HG03280 (cell line): ENCODE measurements at regions not wholly inside any gene's neighbourhood (a gene's known extent, or its start where the extent isn't known, plus 50 kb on each side); places are given as distances from the start of the nearest gene placed in this dataset.

Experiments used
- ATAC-seq: cut with Tn5 transposase; IDR thresholded peaks from one replicate; pipeline ENCODE4 v1.9.1; 2021; ENCODE audit warnings: mild to moderate bottlenecking, moderate library complexity; ENCODE audit not compliant: unreplicated experiment

DNA sequence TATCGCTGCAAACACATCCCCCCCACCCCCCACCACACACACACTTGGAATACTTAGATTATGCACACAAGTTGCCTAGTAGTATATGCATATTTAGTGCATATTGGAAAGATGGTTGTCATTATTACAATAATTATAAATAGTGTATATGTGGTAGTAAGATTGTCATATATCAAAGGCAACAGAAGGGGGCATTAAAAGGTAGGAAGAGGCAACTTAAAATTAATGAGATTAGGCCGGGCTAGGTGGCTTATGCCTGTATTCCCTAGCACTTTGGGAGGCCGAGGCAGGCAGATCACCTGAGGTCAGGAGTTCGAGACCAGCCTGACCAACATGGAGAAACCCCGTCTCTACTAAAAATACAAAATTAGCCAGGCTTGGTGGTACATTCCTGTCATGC is 52.1 kb downstream of the GSC start:
- no peak for ATAC-seq

DNA sequence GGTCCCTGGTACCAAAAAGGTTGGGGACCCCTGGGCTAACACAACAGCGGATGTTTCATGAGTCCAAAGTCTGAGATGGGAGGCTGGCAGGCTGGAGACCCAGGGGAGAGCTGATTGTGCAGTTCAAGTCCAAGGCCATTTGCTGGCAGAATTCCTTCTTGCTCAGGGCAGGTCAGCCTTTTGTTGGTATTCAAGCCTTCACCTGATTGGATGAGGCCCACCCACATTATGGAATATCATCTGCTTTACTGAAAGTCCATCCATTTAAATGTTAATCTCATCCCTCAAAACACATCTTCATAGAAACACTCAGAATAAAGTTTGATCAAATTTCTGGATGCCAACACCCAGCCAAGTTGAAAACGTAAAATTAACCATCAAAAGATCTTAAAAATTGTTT is 52.9 kb downstream of the GSC start:
- no peak for ATAC-seq

DNA sequence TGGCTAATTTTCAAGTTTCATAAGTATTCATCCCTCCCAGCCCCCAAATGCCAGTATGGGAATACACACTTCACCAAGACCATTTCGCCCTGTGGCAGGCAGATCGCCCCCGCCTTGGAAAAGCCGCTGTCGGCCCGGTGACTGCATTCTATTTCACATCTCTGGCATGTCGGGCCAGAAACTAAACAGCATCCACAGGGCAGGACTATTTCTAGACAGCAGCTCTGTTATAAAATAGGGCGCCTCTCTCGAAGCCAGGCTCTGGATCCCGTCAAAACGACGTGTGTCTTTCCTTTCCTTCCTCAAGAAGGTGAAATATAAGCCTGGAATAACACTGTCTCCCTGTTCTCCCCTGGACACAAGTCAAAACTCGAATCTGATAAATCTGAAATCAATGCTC is 56.8 kb downstream of the GSC start:
- no peak for ATAC-seq

DNA sequence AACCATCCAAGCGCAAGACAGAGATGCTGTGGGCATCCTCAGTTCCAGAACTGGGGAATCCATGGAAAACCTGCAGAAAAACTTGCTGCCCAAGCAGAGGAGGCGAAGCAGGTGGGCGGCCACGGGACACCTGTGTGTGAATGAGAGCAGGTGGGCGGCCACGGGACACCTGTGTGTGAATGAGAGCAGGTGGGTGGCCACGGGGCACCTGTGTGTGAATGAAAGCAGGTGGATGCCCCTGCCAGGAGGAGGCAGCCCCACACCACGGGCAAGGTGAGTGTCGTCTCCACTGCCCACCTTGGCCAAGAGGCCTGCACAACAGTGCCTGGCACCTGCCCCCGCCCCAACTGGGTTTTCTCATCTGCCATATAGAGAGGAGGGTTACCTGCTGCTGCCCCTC is 59.2 kb downstream of the GSC start:
- ATAC-seq: no peak

DNA sequence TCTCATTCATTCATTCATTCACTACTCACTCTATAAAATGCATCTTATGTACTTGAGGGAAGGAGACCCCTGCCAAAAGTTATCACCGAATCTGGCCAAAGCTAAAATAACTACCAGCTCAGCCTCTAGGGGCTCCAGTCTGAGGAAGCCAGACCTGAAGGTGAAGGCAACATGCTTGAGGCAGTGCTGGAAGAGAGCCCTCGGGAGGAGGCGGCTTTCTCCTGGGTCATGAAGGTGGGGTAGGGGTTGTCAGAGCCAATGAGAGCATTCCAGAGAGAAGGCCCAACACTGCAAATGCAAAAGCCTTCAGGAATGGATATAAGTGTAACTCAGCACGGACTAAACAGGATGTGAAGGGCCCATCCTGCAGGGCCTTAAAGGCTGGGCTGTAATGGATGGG is 62.4 kb downstream of the GSC start:
- ATAC-seq: no peak

DNA sequence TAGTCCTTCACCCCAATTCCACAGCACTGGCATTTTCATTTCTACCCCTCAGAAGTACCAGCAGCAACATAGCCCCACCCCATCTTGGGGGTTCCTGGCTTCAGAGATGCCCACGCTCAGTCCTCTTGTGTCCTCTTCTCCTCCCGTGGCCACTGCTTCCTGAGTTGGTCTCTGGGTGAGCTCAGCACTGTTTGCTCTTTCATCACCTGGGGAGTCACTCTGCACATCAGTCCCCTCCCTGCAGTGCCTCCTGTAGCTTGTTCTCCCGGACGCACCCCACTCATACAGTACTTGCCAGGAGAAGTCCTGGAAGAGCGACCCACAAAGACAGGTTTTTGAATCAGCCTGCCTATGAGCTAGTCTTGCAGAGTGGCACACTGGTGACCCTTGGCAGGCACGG is 63.8 kb downstream of the GSC start:
- no peak for ATAC-seq

DNA sequence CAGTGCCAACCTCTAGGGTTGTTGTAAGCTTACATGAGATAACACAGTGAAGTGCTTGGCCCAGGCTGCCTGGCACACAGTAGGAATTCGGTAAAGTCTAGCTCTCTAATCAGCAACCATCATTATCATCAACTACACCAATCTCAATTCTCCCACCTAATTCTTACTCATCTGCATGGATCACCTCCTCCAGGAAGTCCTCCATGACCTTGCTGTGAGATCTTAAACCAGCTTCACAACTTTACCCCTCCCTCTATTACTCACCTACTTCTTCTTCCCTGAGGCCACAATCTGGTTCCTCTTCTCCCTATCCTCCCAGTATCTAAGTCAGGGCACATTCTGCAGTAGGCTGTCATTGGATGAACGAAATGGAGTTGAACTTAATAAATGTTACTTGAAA is 67.3 kb downstream of the GSC start:
- ATAC-seq: no peak

DNA sequence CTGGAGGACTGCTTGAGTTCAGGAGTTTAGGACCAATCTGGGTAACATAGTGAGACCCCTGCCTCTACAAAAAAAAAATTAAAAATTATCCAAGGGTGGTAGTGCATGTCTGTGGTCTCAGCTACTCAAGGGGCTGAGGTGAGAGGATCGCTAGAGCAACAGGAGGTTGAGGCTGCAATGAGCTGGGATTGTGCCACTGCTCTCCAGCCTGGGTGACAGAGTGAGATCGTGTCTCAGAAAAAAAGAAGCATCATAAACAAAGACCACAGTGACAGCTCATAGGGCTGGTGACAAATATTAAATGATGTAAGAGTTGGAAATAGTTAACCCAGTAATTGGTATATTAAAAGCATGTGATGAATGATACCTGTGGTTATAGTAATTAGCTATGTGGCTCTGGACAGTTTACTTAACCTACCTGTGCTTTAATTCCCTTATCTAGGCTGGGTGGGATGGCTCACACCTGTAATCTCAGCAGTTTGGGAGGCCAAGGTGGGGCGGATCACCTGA is 68.0 kb downstream of the GSC start:
- no peak for ATAC-seq

DNA sequence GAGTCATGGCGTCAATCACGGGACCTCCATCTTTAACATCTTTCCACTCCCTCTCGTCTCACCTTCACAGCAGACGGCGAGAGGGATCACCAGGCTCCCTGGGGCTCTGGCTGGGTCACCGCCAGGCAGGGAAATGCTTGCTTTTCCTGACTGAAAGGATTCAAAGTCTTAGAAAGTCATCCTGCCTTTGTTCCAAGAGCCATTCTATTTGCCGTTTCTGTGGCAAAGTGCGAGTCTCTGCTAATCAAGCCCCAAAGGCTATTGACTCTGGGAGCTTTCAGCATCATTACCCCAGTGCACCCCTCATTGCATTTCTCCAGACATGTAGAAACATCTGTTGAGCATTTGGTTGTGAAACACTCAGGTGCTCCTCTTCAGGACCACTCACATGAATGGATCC is 69.6 kb downstream of the GSC start:
- no peak for ATAC-seq

DNA sequence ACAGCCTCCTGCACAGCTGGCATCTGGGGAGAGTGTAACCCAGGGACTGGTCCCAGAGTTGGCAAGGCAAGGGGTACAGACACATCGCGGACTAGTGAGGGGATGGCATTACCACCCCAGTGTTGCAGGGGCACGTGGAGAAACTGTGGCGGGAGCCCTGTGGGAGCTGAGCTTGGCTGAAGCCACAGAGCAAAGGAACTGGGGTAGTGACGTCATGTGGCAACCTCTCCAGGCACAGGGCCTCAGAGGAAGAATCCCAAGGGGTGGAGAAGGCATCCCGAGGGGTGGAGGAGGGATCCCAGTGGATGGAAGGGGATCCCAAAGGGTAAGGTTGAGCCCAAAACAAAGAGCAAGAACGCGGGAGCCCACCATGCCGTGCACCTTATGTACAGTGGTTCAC is 70.1 kb downstream of the GSC start:
- no peak for ATAC-seq

DNA sequence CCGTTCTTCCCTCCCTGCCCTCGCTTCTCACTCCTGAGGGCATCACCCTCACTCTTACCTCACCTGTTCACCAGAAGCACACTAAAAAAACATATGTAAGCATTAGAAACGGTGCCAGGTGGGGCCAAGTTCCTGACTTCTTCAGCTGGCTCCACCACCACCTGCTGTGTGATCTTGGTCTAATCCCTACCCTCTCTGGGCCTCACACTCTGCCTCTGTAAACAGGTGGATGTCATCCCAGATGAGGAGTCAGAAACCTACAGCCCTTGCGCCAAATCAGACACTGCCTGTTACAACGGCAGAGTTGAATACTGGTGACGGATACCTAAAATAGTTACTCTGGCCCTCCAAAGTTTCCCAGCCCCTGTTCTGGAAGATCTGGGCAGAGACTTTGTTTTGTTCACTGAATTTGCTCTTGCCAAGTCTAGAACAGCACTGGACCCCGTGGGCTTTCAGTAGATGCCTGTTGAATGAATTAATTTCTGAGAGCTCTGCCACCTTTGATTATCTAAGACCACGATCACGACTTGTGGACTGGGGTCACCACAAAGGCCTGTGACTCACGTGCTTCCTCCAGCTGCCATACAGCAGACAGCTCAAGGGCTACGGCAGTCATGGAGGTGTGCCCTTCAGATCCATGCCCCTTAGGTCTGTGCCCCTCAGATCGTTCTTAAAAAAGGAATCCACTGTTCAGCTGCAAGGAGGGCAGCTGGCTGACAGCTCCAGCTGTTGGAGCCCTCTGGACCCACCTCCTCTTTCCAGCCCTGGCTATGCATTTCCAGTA is 71.9 kb downstream of the GSC start:
- no peak for ATAC-seq

DNA sequence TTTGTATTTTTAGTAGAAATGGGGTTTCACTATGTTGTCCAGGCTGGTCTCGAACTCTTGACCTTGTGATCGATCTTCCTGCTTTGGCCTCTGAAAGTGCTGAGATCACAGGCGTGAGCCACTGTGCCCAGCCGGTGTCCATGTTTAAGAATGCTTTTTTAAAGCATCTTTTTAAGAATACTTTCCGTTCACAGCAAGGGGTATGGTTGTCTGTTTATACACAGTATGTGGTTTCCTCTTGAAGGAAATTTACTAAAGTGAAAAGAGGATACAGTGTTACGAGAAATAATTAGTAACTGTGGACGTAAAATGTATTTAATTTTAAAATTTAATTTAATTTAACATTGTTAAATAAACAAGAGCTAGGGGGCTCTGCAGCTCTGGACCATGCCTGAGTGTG is 73.4 kb downstream of the GSC start:
- no peak for ATAC-seq

DNA sequence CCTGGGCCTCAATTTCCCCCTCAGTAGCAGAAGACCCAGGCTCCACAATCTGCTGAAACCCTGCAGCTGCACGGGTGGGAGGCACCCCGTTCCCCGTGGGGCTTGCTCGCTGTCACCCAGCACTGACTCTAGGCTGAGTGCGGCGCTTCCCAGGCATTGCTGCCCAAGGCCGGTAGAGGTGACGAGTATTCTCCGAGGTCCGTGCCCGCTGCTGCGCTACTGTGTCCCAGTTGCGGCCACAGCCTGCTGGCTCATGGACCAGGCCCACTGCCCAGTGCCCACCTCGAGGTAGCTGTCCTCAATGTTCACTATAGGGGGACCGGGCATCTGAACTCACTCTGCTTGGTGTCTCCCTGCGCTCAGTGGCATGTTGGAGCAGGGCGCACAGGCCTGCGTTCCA is 74.7 kb downstream of the GSC start:
- ATAC-seq: no peak

DNA sequence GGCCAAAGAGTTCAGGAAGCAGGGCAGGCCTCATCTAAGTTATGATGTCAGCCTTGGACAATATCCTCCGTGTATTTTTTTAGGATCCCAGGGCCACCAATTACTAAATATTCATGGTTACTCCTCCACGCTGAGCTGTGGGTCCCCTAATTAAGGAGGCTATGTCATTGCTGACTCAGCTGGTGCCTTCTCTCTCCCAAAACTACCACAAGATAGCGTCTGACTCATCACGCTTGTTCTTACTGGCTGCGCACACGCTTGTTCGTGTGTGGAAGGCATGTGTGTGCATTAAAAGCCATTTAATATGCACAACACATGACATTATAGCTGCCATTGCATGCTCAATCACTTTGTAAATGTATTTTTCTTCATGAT is 78.3 kb downstream of the GSC start:
- ATAC-seq: no peak

DNA sequence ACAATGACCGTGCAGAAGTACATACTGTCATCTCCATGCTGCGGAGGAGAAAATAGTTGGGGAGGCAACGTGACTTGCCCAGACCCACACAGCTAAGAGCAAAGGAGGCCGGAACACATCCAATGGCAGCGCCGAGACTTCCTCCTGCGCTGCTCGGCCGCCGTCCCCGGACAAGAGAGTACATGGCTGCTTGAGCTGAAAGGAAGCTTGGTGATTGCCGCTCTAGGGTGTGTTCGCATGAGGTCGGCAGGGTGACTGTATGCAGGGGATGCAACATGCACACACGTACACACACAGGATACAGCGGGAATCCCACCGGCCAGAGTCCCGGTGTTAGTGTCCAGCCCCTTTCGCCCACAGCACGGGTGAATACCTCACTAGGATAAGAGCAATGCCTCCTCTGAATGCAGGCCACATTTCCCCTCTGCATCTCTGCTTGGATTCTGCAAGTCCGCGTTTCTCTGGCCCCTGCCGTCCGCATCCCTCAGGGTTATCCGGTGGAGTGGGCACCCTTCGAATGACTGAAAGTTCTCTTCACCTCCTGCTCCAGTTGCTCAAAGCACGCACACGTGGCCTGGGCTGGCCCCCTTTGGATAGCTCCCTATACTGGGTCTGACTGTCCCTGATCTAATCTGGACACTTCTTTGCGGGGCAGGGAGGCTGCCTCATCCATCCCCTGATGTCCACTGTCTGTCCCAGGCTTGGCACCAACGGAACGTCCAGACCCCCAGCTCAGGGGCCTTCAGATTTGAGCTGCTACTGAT is 78.8 kb downstream of the GSC start:
- ATAC-seq: no peak

DNA sequence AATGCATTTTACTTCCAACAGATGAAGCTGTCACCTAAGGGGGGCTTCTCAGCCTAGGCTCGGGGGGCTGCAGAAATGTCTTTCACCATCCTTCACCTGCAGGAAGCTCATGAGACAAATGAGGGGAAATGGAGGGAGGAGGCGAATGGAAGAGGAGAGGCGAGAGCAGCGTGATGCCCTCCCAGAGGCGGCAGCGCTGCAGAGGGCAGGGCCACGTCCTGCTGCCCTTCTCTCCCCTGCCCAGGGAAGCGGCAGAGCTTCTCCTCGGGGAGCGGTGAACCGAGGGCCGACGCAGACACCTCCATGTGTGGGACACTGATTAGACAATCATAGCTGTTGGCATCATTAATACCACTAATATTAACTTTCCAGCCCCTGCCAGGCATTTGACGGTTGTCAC is 78.3 kb downstream of the SERPINA3 start:
- no peak for ATAC-seq

DNA sequence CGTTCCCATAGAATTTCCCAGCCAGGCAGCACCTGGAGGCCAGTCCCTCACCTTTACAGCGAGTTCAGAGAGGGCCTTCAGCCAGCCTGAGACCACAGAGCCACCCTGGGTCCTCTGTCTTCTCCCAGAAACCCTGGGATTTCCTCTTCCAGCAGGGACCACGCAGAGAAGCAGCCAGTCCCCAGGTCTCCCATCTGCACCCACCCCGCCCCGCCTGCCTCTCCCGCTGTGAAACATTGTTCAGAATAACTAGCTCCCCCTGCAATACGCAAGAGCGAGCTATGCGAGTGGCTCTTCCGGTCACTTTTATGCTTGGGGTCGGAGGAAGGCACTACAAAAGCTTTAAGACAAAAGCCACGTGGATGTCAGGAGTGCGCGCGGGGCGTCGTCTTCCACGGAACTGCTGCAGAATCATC is 77.8 kb downstream of the SERPINA3 start:
- ATAC-seq: no peak

DNA sequence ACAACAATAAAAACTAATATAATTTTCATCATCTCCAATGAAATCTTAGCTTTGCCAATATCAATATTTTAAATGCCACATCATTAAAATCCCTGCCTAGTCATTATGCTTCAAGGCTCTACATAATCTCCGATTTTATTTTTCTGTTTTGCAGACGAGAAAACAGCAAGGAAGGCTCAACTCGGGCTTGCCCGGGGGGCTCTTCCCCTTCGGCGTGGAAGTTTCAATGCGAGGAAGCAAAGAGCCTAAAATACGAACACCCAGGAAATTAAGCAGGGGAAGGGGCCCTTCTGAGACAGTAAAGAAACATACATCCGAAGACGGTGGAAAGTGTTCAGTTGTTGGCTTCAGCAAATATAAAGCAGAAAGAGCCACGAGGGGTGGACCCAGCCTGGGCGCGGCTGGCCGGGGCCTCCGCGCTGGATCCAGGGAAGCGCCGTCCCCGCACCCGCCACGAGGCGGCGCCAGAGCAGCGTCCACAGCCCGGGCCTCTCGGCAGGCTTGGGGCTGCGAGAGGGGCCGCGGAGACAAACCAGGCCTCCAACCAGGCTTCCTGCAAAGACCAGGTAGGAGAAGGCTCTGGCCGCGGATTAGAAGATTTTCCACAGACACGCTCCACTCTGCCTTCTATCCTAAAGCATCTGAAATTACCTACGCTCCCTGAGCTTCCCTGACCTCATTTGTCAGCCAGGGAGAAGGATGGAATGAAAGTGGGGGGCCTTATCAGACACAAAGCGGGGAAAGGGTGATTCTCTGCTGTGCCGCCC is 77.2 kb downstream of the SERPINA3 start:
- ATAC-seq: peak; percentile 51

DNA sequence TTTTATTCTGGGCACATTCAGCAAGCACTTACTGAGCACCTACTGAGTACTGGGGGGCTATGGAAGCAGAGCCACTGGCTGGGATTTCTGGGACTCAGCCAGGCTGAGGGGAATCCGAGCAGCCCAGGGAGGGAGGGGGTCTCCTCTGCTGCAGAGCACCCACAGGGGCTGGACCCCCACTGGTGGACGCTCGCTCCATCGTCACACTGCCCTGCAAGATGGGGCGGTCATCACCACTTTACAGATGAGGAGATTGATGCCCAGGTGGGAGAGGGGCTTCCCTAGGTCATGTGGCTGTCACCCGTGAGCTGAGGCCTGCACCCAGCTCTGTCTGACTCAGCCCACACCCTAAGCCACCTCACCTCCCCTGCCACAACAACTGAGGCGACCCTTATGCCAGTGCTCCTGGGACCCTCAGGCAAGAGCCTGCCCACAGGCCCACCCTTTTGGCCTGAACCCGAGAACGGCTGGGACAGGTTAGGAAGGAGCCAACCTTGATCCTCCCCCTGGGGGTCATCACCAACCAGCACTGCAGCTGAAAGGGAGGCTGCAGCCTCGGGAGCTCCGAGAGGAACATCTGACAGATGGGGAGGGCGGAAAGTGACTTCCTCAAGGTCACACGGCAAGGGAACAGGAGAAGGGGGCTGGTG is 74.4 kb downstream of the SERPINA3 start:
- no peak for ATAC-seq

DNA sequence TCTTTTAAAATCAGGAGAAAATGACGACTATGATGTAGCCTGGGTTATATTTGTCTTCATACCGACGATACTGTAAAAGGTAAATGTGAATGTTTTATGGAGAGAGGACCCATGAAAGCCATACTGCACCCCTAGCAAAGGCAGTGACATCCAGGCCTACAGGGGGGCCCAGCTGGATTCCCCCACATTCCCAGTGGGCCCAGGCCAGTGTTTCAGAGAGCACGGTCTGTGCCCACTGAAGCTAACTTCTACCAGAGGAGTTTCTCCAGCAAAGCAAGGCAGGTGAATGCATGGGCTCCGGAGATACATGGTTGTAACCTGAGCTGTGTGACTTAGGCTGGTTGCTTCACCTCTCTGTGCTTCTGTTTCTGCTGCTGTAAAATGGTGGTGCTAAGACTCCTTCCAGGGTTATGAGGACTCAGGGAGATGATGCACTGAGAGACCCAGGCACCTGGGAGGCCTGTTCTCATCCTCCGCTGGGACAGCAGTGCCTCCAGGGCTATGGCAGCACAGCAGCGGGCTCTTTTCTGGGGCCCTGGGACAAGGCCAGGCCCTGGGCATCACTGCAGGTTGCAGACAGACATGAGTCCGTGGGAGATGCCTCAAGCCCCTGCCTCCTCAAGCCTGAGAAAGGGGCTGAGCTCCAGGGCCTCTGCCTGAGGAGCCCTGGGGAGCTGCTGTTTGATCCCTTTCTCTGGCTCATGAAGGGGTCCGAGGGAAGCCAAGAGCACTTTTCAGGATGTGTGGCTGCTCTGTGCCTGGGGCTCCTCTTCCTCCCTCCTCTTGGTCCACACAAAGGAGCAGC is 73.7 kb downstream of the SERPINA3 start:
- no peak for ATAC-seq
